Left ventricle myocardium inferior (tissue), 1 donor: ENCODE measurements at regions not wholly inside any gene's neighbourhood (a gene's known extent, or its start where the extent isn't known, plus 50 kb on each side); places are given as distances from the start of the nearest gene placed in this dataset.

Source experiments
- DNase-seq: peaks from one replicate; pipeline ENCODE4 v3.0.0-alpha.2; 2020
- H3K27ac ChIP-seq: fragments of 200-600 bp; replicated peaks from 2 replicates; pipeline ENCODE4 v1.8.0; 2021
- H3K27me3 ChIP-seq: fragments of 200-600 bp; 2 replicates; pipeline ENCODE4 v1.8.0; 2021; ENCODE audit warnings: low read depth
- H3K36me3 ChIP-seq: fragments of 200-600 bp; 2 replicates; pipeline ENCODE4 v1.8.0; 2021
- H3K4me1 ChIP-seq: fragments of 200-600 bp; 2 replicates; pipeline ENCODE4 v1.8.0; 2021
- H3K4me3 ChIP-seq: fragments of 200-600 bp; 2 replicates; pipeline ENCODE4 v1.8.0; 2021; ENCODE audit warnings: mild to moderate bottlenecking, moderate library complexity
- H3K9me3 ChIP-seq: fragments of 200-600 bp; replicated peaks from 2 replicates; pipeline ENCODE4 v1.8.0; 2021
- CTCF ChIP-seq: fragments of 200-600 bp; IDR thresholded peaks from 2 replicates; pipeline ENCODE4 v1.8.0; 2021; ENCODE audit warnings: antibody characterized with exemption, mild to moderate bottlenecking, borderline replicate concordance
- intact Hi-C: fragments of 100-400 bp; cut with micrococcal nuclease; formaldehyde crosslinking; loops from one replicate; pipeline ENCODE4 v1.11.0; 2022
- donor health status: DM: no; HTN: yes; CAD: no; lungs with severe emphysema.

GRCh38 chr2:43077876-43078275 is 148.5 kb downstream of the ZFP36L2 start:
- Histone ChIP-seq H3K9me3 (no peaks in the 10 kb centered on the region), H3K27me3 (no peaks in the 10 kb centered on the region), H3K36me3 (no peaks in the 10 kb centered on the region), H3K4me3 (no peak overlapping the region), H3K4me1 (peaks cover 82% of the 10 kb centered on the region), H3K27ac (peak overlapping the region; percentile 10)
- no peak for TF ChIP-seq CTCF
- intact Hi-C loops, result no loop called here
- no peak for DNase-seq

- no peak overlapping the region for H3K4me3 ChIP-seq
- H3K27me3 ChIP-seq, result no peaks in the 10 kb centered on the region
- DNase-seq, result no peak
- intact Hi-C loops, result no loop called here
- peaks cover 80% of the 10 kb centered on the region for H3K4me1 ChIP-seq
- peak overlapping the region; percentile 87 for H3K27ac ChIP-seq
- no peaks in the 10 kb centered on the region for H3K9me3 ChIP-seq
- no peak for TF ChIP-seq CTCF
- H3K36me3 ChIP-seq, result no peaks in the 10 kb centered on the region
Measured at GRCh38 chr2:43076676-43077075, 149.7 kb downstream of the ZFP36L2 start.

GRCh38 chr2:43075811-43076585 is 150.4 kb downstream of the ZFP36L2 start:
- no peak for TF ChIP-seq CTCF
- no peak for DNase-seq
- no peaks in the 10 kb centered on the region for H3K9me3 ChIP-seq

GRCh38 chr2:43075054-43075593 is 151.3 kb downstream of the ZFP36L2 start:
- no peaks in the 10 kb centered on the region for H3K27me3 ChIP-seq
- H3K27ac ChIP-seq, result peak overlapping the region; percentile 87
- no peak overlapping the region for H3K4me3 ChIP-seq
- intact Hi-C loops, result no loop called here
- peak; percentile 20 for TF ChIP-seq CTCF
- H3K4me1 ChIP-seq, result peaks cover 87% of the 10 kb centered on the region
- no peaks in the 10 kb centered on the region for H3K36me3 ChIP-seq
- H3K9me3 ChIP-seq, result no peaks in the 10 kb centered on the region
- DNase-seq, result peak; percentile 81

More at GRCh38 chr2:43075811-43076585, 150.4 kb downstream of the ZFP36L2 start:
- no peak overlapping the region for H3K4me3 ChIP-seq
- no peaks in the 10 kb centered on the region for H3K27me3 ChIP-seq
- H3K27ac ChIP-seq, result peak overlapping the region; percentile 87
- intact Hi-C loops, result no loop called here
- H3K36me3 ChIP-seq, result no peaks in the 10 kb centered on the region
- peaks cover 82% of the 10 kb centered on the region for H3K4me1 ChIP-seq

- Histone ChIP-seq H3K27me3 (no peaks in the 10 kb centered on the region), H3K4me1 (peaks cover 91% of the 10 kb centered on the region), H3K9me3 (no peaks in the 10 kb centered on the region), H3K27ac (peak overlapping the region; percentile 87), H3K4me3 (no peak overlapping the region), H3K36me3 (no peaks in the 10 kb centered on the region)
- intact Hi-C loops, result no loop called here
- no peak for TF ChIP-seq CTCF
- no peak for DNase-seq
Measured at GRCh38 chr2:43074592-43075053, 151.8 kb downstream of the ZFP36L2 start.
